WI38 (cell line): ENCODE measurements at regions not wholly inside any gene's neighbourhood (a gene's known extent, or its start where the extent isn't known, plus 50 kb on each side); places are given as distances from the start of the nearest gene placed in this dataset.

Experiments
- H3K4me3 ChIP-seq: 2 replicates; pipeline ENCODE4 v1.5.1; 2011; ENCODE audit warnings: low read depth, mild to moderate bottlenecking, control low read depth, low read length
- CTCF ChIP-seq: IDR thresholded peaks from 2 replicates; pipeline ENCODE4 v1.5.1; 2012; ENCODE audit warnings: low read depth, mild to moderate bottlenecking, control low read depth, low read length

GRCh38 chr17:71987634-71988033 is 133.2 kb upstream of the SOX9 start:
- TF ChIP-seq CTCF, result no peak
- no peak overlapping the region for H3K4me3 ChIP-seq

GRCh38 chr17:71989117-71989516 is 131.7 kb upstream of the SOX9 start:
- no peak for TF ChIP-seq CTCF

GRCh38 chr17:71993363-71993762 is 127.5 kb upstream of the SOX9 start:
- no peak overlapping the region for H3K4me3 ChIP-seq
- no peak for TF ChIP-seq CTCF

More at GRCh38 chr17:71989117-71989516, 131.7 kb upstream of the SOX9 start:
- H3K4me3 ChIP-seq, result no peak overlapping the region

GRCh38 chr17:71995590-71995989 is 125.2 kb upstream of the SOX9 start:
- no peak for TF ChIP-seq CTCF
- H3K4me3 ChIP-seq, result no peak overlapping the region

GRCh38 chr17:72004011-72004427 is 116.8 kb upstream of the SOX9 start:
- H3K4me3 ChIP-seq, result no peak overlapping the region
- no peak for TF ChIP-seq CTCF

GRCh38 chr17:72004611-72005331 is 116.0 kb upstream of the SOX9 start:
- no peak overlapping the region for H3K4me3 ChIP-seq
- no peak for TF ChIP-seq CTCF

GRCh38 chr17:72005332-72006163 is 115.3 kb upstream of the SOX9 start:
- TF ChIP-seq CTCF, result no peak
- H3K4me3 ChIP-seq, result no peak overlapping the region
